OCI-LY3 (cell line): ENCODE measurements at regions not wholly inside any gene's neighbourhood (a gene's known extent, or its start where the extent isn't known, plus 50 kb on each side); places are given as distances from the start of the nearest gene placed in this dataset.

Experiments
- CTCF ChIP-seq: fragments of 200-600, 300-600 bp; sonication (generic); IDR thresholded peaks from 2 replicates; pipeline ENCODE4 v1.5.1; 2014; ENCODE audit warnings: antibody characterized with exemption, low read length, low read depth
- EZH2phosphoT487 ChIP-seq: fragments of 200-600 bp; shearing (Covaris generic); IDR thresholded peaks from 2 replicates; pipeline ENCODE4 v1.6.1; 2018; ENCODE audit warnings: antibody characterized with exemption, mixed run types, low read depth

DNA sequence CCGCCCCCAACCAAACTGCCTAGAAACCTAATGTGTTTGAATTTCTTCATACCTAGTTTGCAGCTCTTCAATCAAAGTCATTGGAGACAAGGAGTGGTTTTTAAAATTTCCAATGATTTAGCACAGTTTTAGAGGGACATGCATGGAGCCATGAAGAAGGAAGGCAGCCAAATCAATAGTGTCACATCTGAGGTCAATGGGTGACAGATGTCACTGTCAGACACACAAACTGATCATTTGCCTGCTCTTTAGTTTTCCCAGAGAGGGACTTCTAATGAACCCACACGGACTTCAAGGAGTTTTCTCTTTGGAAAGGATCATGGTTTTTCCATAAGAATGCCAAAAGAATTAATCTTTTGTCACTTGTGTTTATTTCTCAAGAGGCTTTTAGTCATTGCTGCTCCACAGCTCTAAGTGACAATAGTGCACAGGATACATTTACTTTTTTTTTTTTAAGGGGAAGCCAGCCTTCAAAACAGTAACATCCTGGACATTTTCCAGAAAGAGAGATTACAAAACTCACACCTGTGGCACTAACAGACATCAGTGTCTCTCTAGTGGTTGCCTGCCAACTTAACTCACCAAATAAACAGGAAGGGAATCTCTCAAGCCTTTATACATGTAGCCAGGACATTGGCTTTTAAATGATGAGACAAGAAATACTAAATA is 251.1 kb upstream of the DIAPH2 start:
- TF ChIP-seq CTCF: no peak
- TF ChIP-seq EZH2phosphoT487: no peak
